Hippocampal formation (tissue), 2 donors: ENCODE measurements at regions not wholly inside any gene's neighbourhood (a gene's known extent, or its start where the extent isn't known, plus 50 kb on each side); places are given as distances from the start of the nearest gene placed in this dataset.
"Not testable (repeated sequence)": the region's sequence is repeated elsewhere in the genome, so short reads cannot be mapped to it uniquely, and the experiment has no call there.

Source experiments
- DNase-seq, 2 donors: peaks; one replicate each; lab custom pipeline; 2025; lab: John Stamatoyannopoulos, UW

- no peak for DNase-seq
Measured at GRCh38 chr4:103499094-103499493, 220.7 kb downstream of the TACR3 start.

GRCh38 chr4:103498161-103499070 lies 221.4 kb downstream of the TACR3 start:
- DNase-seq = no peak

GRCh38 chr4:103497692-103498091 lies 222.1 kb downstream of the TACR3 start:
- DNase-seq = no peak

GRCh38 chr4:103496800-103497199 lies 223.0 kb downstream of the TACR3 start:
- no peak for DNase-seq

GRCh38 chr4:103493450-103494159 lies 226.2 kb downstream of the TACR3 start:
- no peak for DNase-seq

GRCh38 chr4:103485296-103485695 lies 234.5 kb downstream of the TACR3 start:
- not testable (repeated sequence) for DNase-seq

GRCh38 chr4:103484521-103484920 lies 235.3 kb downstream of the TACR3 start:
- DNase-seq = no peak

GRCh38 chr4:103482893-103483292 lies 236.9 kb downstream of the TACR3 start:
- DNase-seq = no peak

GRCh38 chr4:103482471-103482870 lies 237.3 kb downstream of the TACR3 start:
- no peak for DNase-seq

- no peak for DNase-seq
Measured at GRCh38 chr4:103478734-103479133, 241.1 kb downstream of the TACR3 start.

GRCh38 chr4:103478210-103478609 lies 241.6 kb downstream of the TACR3 start:
- DNase-seq = no peak

GRCh38 chr4:103457566-103457965 lies 259.4 kb upstream of the CENPE start:
- DNase-seq = no peak

GRCh38 chr4:103451341-103451740 lies 253.2 kb upstream of the CENPE start:
- no peak for DNase-seq

- DNase-seq = no peak
Measured at GRCh38 chr4:103450693-103451092, 252.6 kb upstream of the CENPE start.

- DNase-seq = no peak
Measured at GRCh38 chr4:103449296-103450023, 251.3 kb upstream of the CENPE start.

GRCh38 chr4:103445377-103445776 lies 247.2 kb upstream of the CENPE start:
- no peak for DNase-seq

GRCh38 chr4:103443324-103443723 lies 245.2 kb upstream of the CENPE start:
- DNase-seq = no peak

GRCh38 chr4:103429283-103429682 lies 231.1 kb upstream of the CENPE start:
- no peak for DNase-seq

- DNase-seq = no peak
Measured at GRCh38 chr4:103425406-103425805, 227.3 kb upstream of the CENPE start.

GRCh38 chr4:103424853-103425252 lies 226.7 kb upstream of the CENPE start:
- no peak for DNase-seq

- no peak for DNase-seq
Measured at GRCh38 chr4:103423261-103423660, 225.1 kb upstream of the CENPE start.

- DNase-seq = no peak
Measured at GRCh38 chr4:103422467-103423219, 224.5 kb upstream of the CENPE start.
